HepG2 (cell line): ENCODE measurements at regions not wholly inside any gene's neighbourhood (a gene's known extent, or its start where the extent isn't known, plus 50 kb on each side); places are given as distances from the start of the nearest gene placed in this dataset.

Source experiments
- ATAC-seq: fragments of 200-7000 bp; cut with Tn5 transposase; 3 replicates; pipeline ENCODE4 v1.9.1; 2020; ENCODE audit warnings: mild to moderate bottlenecking, moderate library complexity
- BruUV-seq: library from RNA; stranded (reverse); fragments of 400-500 nt; replicated peaks from 2 replicates; lab custom pipeline; 2021; lab: Mats Ljungman, UMichigan
- CTCF ChIA-PET: fragments of 300-600 bp; formaldehyde crosslinking; extraction: SDS; loops from one replicate; lab custom pipeline; 2021; ENCODE audit warnings: low total read pairs, inconsistent platforms, low intra/inter-chr PET ratio; lab: Yijun Ruan, JAX
- POLR2A ChIA-PET: fragments of 350-600 bp; sonication (Branson Sonifier 250); formaldehyde crosslinking; loops from one replicate; lab custom pipeline; 2020; ENCODE audit warnings: antibody characterized with exemption, inconsistent platforms; lab: Yijun Ruan, JAX
- DNase-seq: peaks from one replicate; pipeline ENCODE4 v3.0.0-alpha.2; 2015; ENCODE audit warnings: low spot score
- FAIRE-seq: peaks from 3 replicates; lab custom pipeline; 2011; peaks lifted over from hg19 to GRCh38; lab: Jason Lieb, UNC
- H2AFZ ChIP-seq: one replicate; pipeline ENCODE4 v1.6.1; 2011; ENCODE audit warnings: low read length, inconsistent platforms
- H3K27ac ChIP-seq: fragments of 300-600 bp; 3 replicates; pipeline ENCODE4 v1.8.0; 2011; ENCODE audit warnings: mixed run types, mild to moderate bottlenecking, mixed read lengths, low read length, inconsistent platforms; ENCODE audit not compliant: insufficient read depth; ENCODE audit errors: extremely low read length
- H3K27me3 ChIP-seq, 2 experiments: fragments of 200-600 bp in 1 of 2; 2 replicates in 1 of 2; 3 replicates in 1 of 2; pipeline versions ENCODE4 v1.6.0 to v1.8.0; 2011; ENCODE audit warnings: low read length in 2 of 2, mild to moderate bottlenecking in 2 of 2, moderate library complexity in 2 of 2, inconsistent platforms in 1 of 2; ENCODE audit not compliant: insufficient read depth in 2 of 2, control insufficient read depth in 1 of 2
- H3K36me3 ChIP-seq, 2 experiments: fragments of 200-600 bp in 1 of 2; replicated peaks in 1 of 2; 2 replicates in 1 of 2; 3 replicates in 1 of 2; pipeline versions ENCODE4 v1.5.1 to v1.8.0; 2011; ENCODE audit warnings: low read length in 2 of 2, inconsistent platforms in 1 of 2; ENCODE audit not compliant: insufficient read depth in 2 of 2, control insufficient read depth in 1 of 2
- H3K4me1 ChIP-seq: 2 replicates; pipeline ENCODE4 v1.5.1; 2012; ENCODE audit warnings: low read length, inconsistent platforms; ENCODE audit not compliant: insufficient read depth
- H3K4me2 ChIP-seq: 2 replicates; pipeline ENCODE4 v1.6.0; 2011; ENCODE audit warnings: low read depth, low read length, inconsistent platforms
- H3K4me3 ChIP-seq, 3 experiments: fragments of 200-600 bp in 1 of 3; sonication (generic), shearing (Covaris generic) in 1 of 3; replicated peaks in 1 of 3; 2 replicates each; pipeline ENCODE4 v1.5.1; 2011 to 2016; ENCODE audit warnings: low read length in 3 of 3, inconsistent platforms in 2 of 3, low read depth in 2 of 3, mild to moderate bottlenecking in 2 of 3, control low read depth in 1 of 3, mixed read lengths in 1 of 3; ENCODE audit not compliant: insufficient read depth in 1 of 3
- H3K79me2 ChIP-seq: one replicate; pipeline ENCODE4 v1.6.1; 2011; ENCODE audit warnings: low read length, inconsistent platforms; ENCODE audit not compliant: insufficient read depth
- H3K9ac ChIP-seq: 2 replicates; pipeline ENCODE4 v1.6.0; 2011; ENCODE audit warnings: mild to moderate bottlenecking, low read depth, low read length, inconsistent platforms; ENCODE audit not compliant: insufficient read depth
- H3K9me3 ChIP-seq: 2 replicates; pipeline ENCODE4 v1.5.1; 2012; ENCODE audit warnings: mild to moderate bottlenecking, low read length
- H4K20me1 ChIP-seq: 2 replicates; pipeline ENCODE4 v1.6.0; 2011; ENCODE audit warnings: inconsistent platforms, mild to moderate bottlenecking, low read length, moderate library complexity; ENCODE audit not compliant: insufficient read depth
- ARID5B ChIP-seq: IDR thresholded peaks from 2 replicates; pipeline ENCODE4 v1.4.0; 2020; ENCODE audit warnings: mild to moderate bottlenecking, missing genetic modification reagents
- ATF6 ChIP-seq: sonication (generic); formaldehyde crosslinking; conservative IDR thresholded peaks from 2 replicates; pipeline ENCODE4 v1.4.0; 2020; ENCODE audit warnings: missing genetic modification reagents
- GABPA ChIP-seq, 2 experiments: IDR thresholded peaks; 2 replicates each; pipeline ENCODE4 v1.6.1; 2011 to 2016; ENCODE audit warnings: low read depth in 2 of 2, low read length in 1 of 2, missing biosample characterization in 1 of 2, missing genetic modification characterization in 1 of 2
- NCOA1 ChIP-seq: sonication (generic); formaldehyde crosslinking; IDR thresholded peaks from 2 replicates; pipeline ENCODE4 v1.9.0; 2021; ENCODE audit warnings: missing genetic modification reagents
- PLSCR1 ChIP-seq: sonication (generic); formaldehyde crosslinking; IDR thresholded peaks from 2 replicates; pipeline ENCODE4 v1.5.0; 2020; ENCODE audit warnings: missing genetic modification reagents, mild to moderate bottlenecking, borderline replicate concordance
- SKI ChIP-seq: fragments of 450-650 bp; IDR thresholded peaks from one replicate; pipeline ENCODE4 v1.6.1; 2018; ENCODE audit warnings: mild to moderate bottlenecking; ENCODE audit not compliant: partially characterized antibody
- SPEN ChIP-seq: sonication (generic); formaldehyde crosslinking; IDR thresholded peaks from 2 replicates; pipeline ENCODE4 v1.5.1; 2020; ENCODE audit warnings: low read depth, mild to moderate bottlenecking, missing genetic modification reagents
- TERF1 ChIP-seq: sonication (generic); formaldehyde crosslinking; IDR thresholded peaks from 2 replicates; pipeline ENCODE4 v1.8.0; 2022; ENCODE audit warnings: mild to moderate bottlenecking, missing genetic modification reagents, moderate library complexity
- ZMYM4 ChIP-seq: sonication (generic); formaldehyde crosslinking; IDR thresholded peaks from 2 replicates; pipeline ENCODE4 v1.8.1; 2023; ENCODE audit warnings: mild to moderate bottlenecking, missing genetic modification reagents
- ZNF737 ChIP-seq: sonication (generic); formaldehyde crosslinking; IDR thresholded peaks from 2 replicates; pipeline ENCODE4 v1.5.0; 2020; ENCODE audit warnings: missing genetic modification reagents, mild to moderate bottlenecking, borderline replicate concordance
- WGBS: methylation state at CpG from one replicate; pipeline ENCODE4 v1.1.6; 2017; ENCODE audit warnings: low lambda C conversion rate; 5-methylcytosine and 5-hydroxymethylcytosine counted together
- in situ Hi-C: cut with HindIII; loops from 2 replicates; pipeline ENCODE4 v1.10.0; 2017; ENCODE audit warnings: low pct_unique_long_range_greater_than_20kb; ENCODE audit not compliant: extremely low pct_ligation_motif_present
- intact Hi-C: fragments of 100-400 bp; cut with micrococcal nuclease; formaldehyde crosslinking; loops from one replicate; pipeline ENCODE4 v1.10.0; 2022; ENCODE audit not compliant: unreplicated experiment
- TF ChIP-seq, protein P1 (sequence below): sonication (generic); formaldehyde crosslinking; conservative IDR thresholded peaks from 2 replicates; pipeline ENCODE4 v1.4.0; 2020; ENCODE audit warnings: missing genetic modification reagents
- TF ChIP-seq, protein P2 (sequence below): sonication (generic); formaldehyde crosslinking; IDR thresholded peaks from 2 replicates; pipeline ENCODE4 v1.4.0; 2020; ENCODE audit warnings: low read depth, mild to moderate bottlenecking, missing genetic modification reagents
- TF ChIP-seq, protein P3 (sequence below): sonication (generic); formaldehyde crosslinking; IDR thresholded peaks from 2 replicates; pipeline ENCODE4 v1.8.0; 2022; ENCODE audit warnings: low read depth, missing genetic modification reagents

DNA sequence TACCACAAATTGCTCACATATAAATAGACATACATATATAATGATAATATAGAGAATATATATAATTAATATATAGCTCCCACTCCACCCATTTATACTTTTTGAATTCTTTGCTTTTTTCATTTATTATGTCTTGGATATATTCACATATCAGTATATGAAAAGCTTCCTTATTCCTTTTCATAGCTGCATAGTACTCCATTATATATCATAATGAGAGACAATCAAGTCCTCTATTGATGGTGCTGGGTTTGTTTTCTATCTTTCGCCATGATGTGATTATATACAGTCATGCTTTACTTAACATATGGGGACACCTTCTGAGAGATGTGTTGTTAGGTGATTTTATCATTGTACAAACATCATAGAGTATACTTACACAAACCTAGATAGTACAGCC, 51.6 kb upstream of the ELL2 start:
- no peak overlapping the region for H3K27ac ChIP-seq
- CTCF ChIA-PET: no interaction called here
- in situ Hi-C loops: no loop called here
- no peaks in the 10 kb centered on the region for H3K9me3 ChIP-seq
- POLR2A ChIA-PET: no interaction called here
- intact Hi-C loops: loop anchor here (10.0 kb wide), 1 partner anchor 48 kb away; the partner anchor contains the start of gene ELL2
- WGBS: 97% methylated on average over 1 of the region's 1 CpG
- no peak overlapping the region for H3K4me2 ChIP-seq
- no peak overlapping the region for H2AFZ ChIP-seq
- DNase-seq (no peak), ATAC-seq (no peak), FAIRE-seq (no peak)
- no peaks in the 10 kb centered on the region for H4K20me1 ChIP-seq
- no peaks in the 10 kb centered on the region for H3K27me3 ChIP-seq
- H3K9ac ChIP-seq: no peak overlapping the region
- BruUV-seq: no TSS peak
- H3K4me1 ChIP-seq: peaks cover 23% of the 10 kb centered on the region
- H3K4me3 ChIP-seq: no peak overlapping the region
- no peaks in the 10 kb centered on the region for H3K36me3 ChIP-seq
- H3K79me2 ChIP-seq: no peaks in the 10 kb centered on the region
- TF ChIP-seq, protein P1, sequence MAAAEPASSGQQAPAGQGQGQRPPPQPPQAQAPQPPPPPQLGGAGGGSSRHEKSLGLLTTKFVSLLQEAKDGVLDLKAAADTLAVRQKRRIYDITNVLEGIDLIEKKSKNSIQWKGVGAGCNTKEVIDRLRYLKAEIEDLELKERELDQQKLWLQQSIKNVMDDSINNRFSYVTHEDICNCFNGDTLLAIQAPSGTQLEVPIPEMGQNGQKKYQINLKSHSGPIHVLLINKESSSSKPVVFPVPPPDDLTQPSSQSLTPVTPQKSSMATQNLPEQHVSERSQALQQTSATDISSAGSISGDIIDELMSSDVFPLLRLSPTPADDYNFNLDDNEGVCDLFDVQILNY (CRISPR knock-in tag): no peak
- TF ChIP-seq, protein P2, sequence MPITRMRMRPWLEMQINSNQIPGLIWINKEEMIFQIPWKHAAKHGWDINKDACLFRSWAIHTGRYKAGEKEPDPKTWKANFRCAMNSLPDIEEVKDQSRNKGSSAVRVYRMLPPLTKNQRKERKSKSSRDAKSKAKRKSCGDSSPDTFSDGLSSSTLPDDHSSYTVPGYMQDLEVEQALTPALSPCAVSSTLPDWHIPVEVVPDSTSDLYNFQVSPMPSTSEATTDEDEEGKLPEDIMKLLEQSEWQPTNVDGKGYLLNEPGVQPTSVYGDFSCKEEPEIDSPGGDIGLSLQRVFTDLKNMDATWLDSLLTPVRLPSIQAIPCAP (CRISPR knock-in tag): no peak
- TF ChIP-seq TERF1 (CRISPR knock-in tag) (no peak), NCOA1 (CRISPR knock-in tag) (no peak), ARID5B (no peak), SKI (no peak), ZNF737 (no peak), GABPA (IDR thresholded peaks at IDR 0.05; ENCODE audit: low read depth, low read length) (no peak), GABPA (CRISPR knock-in tag; IDR thresholded peaks at IDR 0.05; ENCODE audit: low read depth) (no peak), PLSCR1 (CRISPR knock-in tag) (no peak), SPEN (CRISPR knock-in tag) (no peak), ATF6 (CRISPR knock-in tag) (no peak), ZMYM4 (no peak)
- TF ChIP-seq, protein P3, sequence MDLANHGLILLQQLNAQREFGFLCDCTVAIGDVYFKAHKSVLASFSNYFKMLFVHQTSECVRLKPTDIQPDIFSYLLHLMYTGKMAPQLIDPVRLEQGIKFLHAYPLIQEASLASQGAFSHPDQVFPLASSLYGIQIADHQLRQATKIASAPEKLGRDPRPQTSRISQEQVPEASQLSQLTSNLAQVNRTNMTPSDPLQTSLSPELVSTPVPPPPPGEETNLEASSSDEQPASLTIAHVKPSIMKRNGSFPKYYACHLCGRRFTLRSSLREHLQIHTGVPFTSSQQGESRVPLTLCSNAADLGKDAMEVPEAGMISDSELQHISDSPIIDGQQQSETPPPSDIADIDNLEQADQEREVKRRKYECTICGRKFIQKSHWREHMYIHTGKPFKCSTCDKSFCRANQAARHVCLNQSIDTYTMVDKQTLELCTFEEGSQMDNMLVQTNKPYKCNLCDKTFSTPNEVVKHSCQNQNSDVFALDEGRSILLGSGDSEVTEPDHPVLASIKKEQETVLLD (CRISPR knock-in tag): no peak
